ENCODE measurements at regions not wholly inside any gene's neighbourhood (a gene's known extent, or its start where the extent isn't known, plus 50 kb on each side); places are given as distances from the start of the nearest gene placed in this dataset.

GRCh38 chr16:73529303-73530012, 481.5 kb upstream of the ZFHX3 start:
- TF ChIP-seq EP300 (IDR thresholded peaks at IDR 0.05) (no peak), CTCF (IDR thresholded peaks at IDR 0.05) (no peak), POLR2A (IDR thresholded peaks at IDR 0.05; ENCODE audit: low read depth) (no peak), POLR2AphosphoS5 (IDR thresholded peaks at IDR 0.05) (no peak)
- no peaks in the 10 kb centered on the region for H3K4me1 ChIP-seq
- no peak for DNase-seq (ENCODE audit: extremely low spot score)
- H3K36me3 ChIP-seq: no peaks in the 10 kb centered on the region
- H3K27me3 ChIP-seq: no peaks in the 10 kb centered on the region
- 84% methylated on average over 11 of the region's 11 CpGs for WGBS
- intact Hi-C loops (cut with DNase I): no loop called here
- H3K9me3 ChIP-seq: no peaks in the 10 kb centered on the region
- no peak overlapping the region for H3K27ac ChIP-seq (replicated peaks in 1 of 4)
- H3K4me3 ChIP-seq: no peak overlapping the region

- H3K4me3 ChIP-seq: no peak overlapping the region
- no peaks in the 10 kb centered on the region for H3K36me3 ChIP-seq
- H3K4me1 ChIP-seq: no peaks in the 10 kb centered on the region
- TF ChIP-seq EP300 (IDR thresholded peaks at IDR 0.05): no peak
- TF ChIP-seq POLR2AphosphoS5 (IDR thresholded peaks at IDR 0.05): no peak
- no peak for TF ChIP-seq POLR2A (IDR thresholded peaks at IDR 0.05; ENCODE audit: low read depth)
- TF ChIP-seq CTCF (IDR thresholded peaks at IDR 0.05): no peak
- 86% methylated on average over 4 of the region's 4 CpGs for WGBS
- no peaks in the 10 kb centered on the region for H3K9me3 ChIP-seq
- H3K27me3 ChIP-seq: no peaks in the 10 kb centered on the region
- intact Hi-C loops (cut with DNase I): no loop called here
- no peak for DNase-seq (ENCODE audit: extremely low spot score)
- H3K27ac ChIP-seq (replicated peaks in 1 of 4): no peak overlapping the region
These were observed 479.3 kb upstream of the ZFHX3 start for GRCh38 chr16:73527187-73527586.

- H3K4me1 ChIP-seq: no peaks in the 10 kb centered on the region
- H3K27me3 ChIP-seq: no peaks in the 10 kb centered on the region
- intact Hi-C loops (cut with DNase I): no loop called here
- no peak for DNase-seq (ENCODE audit: extremely low spot score)
- no peaks in the 10 kb centered on the region for H3K36me3 ChIP-seq
- H3K9me3 ChIP-seq: no peaks in the 10 kb centered on the region
- WGBS: 87% methylated on average over 13 of the region's 13 CpGs
- TF ChIP-seq POLR2A (IDR thresholded peaks at IDR 0.05; ENCODE audit: low read depth) (no peak), EP300 (IDR thresholded peaks at IDR 0.05) (no peak), CTCF (IDR thresholded peaks at IDR 0.05) (no peak), POLR2AphosphoS5 (IDR thresholded peaks at IDR 0.05) (no peak)
- H3K4me3 ChIP-seq: no peak overlapping the region
- H3K27ac ChIP-seq (replicated peaks in 1 of 4): no peak overlapping the region
These were observed 478.3 kb upstream of the ZFHX3 start for GRCh38 chr16:73526011-73526804.

DNA sequence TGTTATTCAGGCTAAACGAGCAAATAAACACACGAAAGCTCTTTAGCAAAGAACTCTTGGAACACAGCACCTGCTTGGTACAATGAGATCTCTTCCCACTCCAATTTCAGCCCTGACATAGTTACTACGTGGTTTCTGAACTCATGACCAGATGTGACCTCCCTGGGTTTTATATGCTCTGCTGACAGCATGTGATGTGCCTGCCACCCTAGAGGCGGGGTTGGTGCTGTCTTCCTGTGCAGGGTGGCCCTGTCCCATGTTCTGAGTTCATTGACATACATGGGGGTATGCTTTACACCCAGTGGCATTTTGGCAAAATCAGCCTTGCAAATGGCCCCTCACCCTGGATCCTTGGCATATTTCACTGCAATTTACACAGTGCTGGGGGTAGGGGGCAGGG, 475.3 kb upstream of the ZFHX3 start:
- intact Hi-C loops (cut with DNase I): no loop called here
- Histone ChIP-seq H3K27ac (replicated peaks in 1 of 4) (no peak overlapping the region), H3K27me3 (no peaks in the 10 kb centered on the region), H3K4me1 (no peaks in the 10 kb centered on the region), H3K9me3 (no peaks in the 10 kb centered on the region), H3K36me3 (no peaks in the 10 kb centered on the region), H3K4me3 (no peak overlapping the region)
- DNase-seq (ENCODE audit: extremely low spot score): no peak
- TF ChIP-seq POLR2A (IDR thresholded peaks at IDR 0.05; ENCODE audit: low read depth) (no peak), CTCF (IDR thresholded peaks at IDR 0.05) (no peak), EP300 (IDR thresholded peaks at IDR 0.05) (no peak), POLR2AphosphoS5 (IDR thresholded peaks at IDR 0.05) (no peak)
- WGBS: 95% methylated on average over 4 of the region's 4 CpGs
